B cell (primary cell): ENCODE measurements at regions not wholly inside any gene's neighbourhood (a gene's known extent, or its start where the extent isn't known, plus 50 kb on each side); places are given as distances from the start of the nearest gene placed in this dataset.

Source experiments
- ATAC-seq: fragments of 200-7000 bp; cut with Tn5 transposase; one replicate; pipeline ENCODE4 v1.10.0; 2021; ENCODE audit warnings: low read depth, mild to moderate bottlenecking, moderate number of reproducible peaks, moderate library complexity
- CTCF ChIA-PET: fragments of 350-600 bp; sonication (Branson Sonifier 250); formaldehyde crosslinking; loops from one replicate; lab custom pipeline; 2021; ENCODE audit warnings: antibody characterized with exemption, inconsistent platforms; lab: Charles Lee
- POLR2A ChIA-PET: fragments of 350-600 bp; sonication (Branson Sonifier 250); formaldehyde crosslinking; loops from one replicate; lab custom pipeline; 2021; ENCODE audit warnings: antibody characterized with exemption; lab: Charles Lee
- DNase-seq: peaks from one replicate; pipeline ENCODE4 v3.0.0; 2013
- H2AFZ ChIP-seq: 2 replicates; pipeline ENCODE4 v1.6.1; 2012; ENCODE audit warnings: mild to moderate bottlenecking, low read depth, low read length; ENCODE audit not compliant: insufficient read depth, poor library complexity, severe bottlenecking
- H3K27ac ChIP-seq, 2 donors: 1 replicate in 1 of 2; 2 replicates in 1 of 2; pipeline ENCODE4 v1.5.1; 2012 to 2013; ENCODE audit warnings: low read length in 2 of 2, mild to moderate bottlenecking in 2 of 2, moderate library complexity in 1 of 2
- H3K27me3 ChIP-seq, 4 experiments: fragments of 200-600 bp in 1 of 4; sonication (generic) in 1 of 4; replicated peaks in 1 of 4; 1 replicate in 2 of 4; 2 replicates in 2 of 4; pipeline versions ENCODE4 v1.6.1 to v1.7.0; 2013 to 2016; ENCODE audit warnings: low read length in 3 of 4, mild to moderate bottlenecking in 2 of 4, mixed read lengths in 1 of 4, moderate library complexity in 1 of 4; ENCODE audit not compliant: insufficient read depth in 4 of 4, control insufficient read depth in 3 of 4; ENCODE audit errors: control extremely low read depth in 1 of 4
- H3K36me3 ChIP-seq, 2 experiments: replicated peaks in 1 of 2; 1 replicate in 1 of 2; 2 replicates in 1 of 2; pipeline versions ENCODE4 v1.6.1 to v1.7.1; 2013; ENCODE audit warnings: low read length in 1 of 2; ENCODE audit not compliant: insufficient read depth in 2 of 2, control insufficient read depth in 1 of 2; ENCODE audit errors: control extremely low read depth in 1 of 2, extremely low read depth in 1 of 2
- H3K4me1 ChIP-seq, 2 donors: fragments of 200-600 bp in 1 of 2; sonication (generic) in 1 of 2; 1 replicate in 1 of 2; 2 replicates in 1 of 2; pipeline versions ENCODE4 v1.5.1 to v1.6.1; 2013 to 2017; ENCODE audit warnings: low read length in 2 of 2; ENCODE audit not compliant: control insufficient read depth in 2 of 2, insufficient read depth in 2 of 2
- H3K4me2 ChIP-seq: replicated peaks from 2 replicates; pipeline ENCODE3; 2012; ENCODE audit warnings: mild to moderate bottlenecking, low read depth, low read length; ENCODE audit not compliant: poor library complexity, severe bottlenecking
- H3K4me3 ChIP-seq, 5 experiments: fragments of 200-600 bp in 1 of 5; sonication (generic) in 1 of 5; 1 replicate in 3 of 5; 2 replicates in 2 of 5; pipeline versions ENCODE4 v1.5.1 to v1.7.0; 2011 to 2016; ENCODE audit warnings: low read length in 4 of 5, mild to moderate bottlenecking in 4 of 5, low read depth in 2 of 5, control low read depth in 1 of 5, moderate library complexity in 1 of 5; ENCODE audit not compliant: insufficient read depth in 1 of 5; ENCODE audit errors: control extremely low read depth in 1 of 5, extremely low read depth in 1 of 5
- H3K79me2 ChIP-seq: fragments of 200-600 bp; sonication (generic); one replicate; pipeline ENCODE4 v1.6.0; 2016; ENCODE audit warnings: low read length; ENCODE audit not compliant: control insufficient read depth, insufficient read depth
- H3K9ac ChIP-seq: fragments of 200-600 bp; sonication (generic); 2 replicates; pipeline ENCODE4 v1.6.1; 2017; ENCODE audit warnings: mild to moderate bottlenecking, low read length, moderate library complexity
- H3K9me3 ChIP-seq, 3 donors: one replicate each; pipeline versions ENCODE4 v1.6.1 to v1.7.1; 2013; ENCODE audit warnings: low read length in 2 of 3; ENCODE audit not compliant: control insufficient read depth in 2 of 3, insufficient read depth in 1 of 3; ENCODE audit errors: control extremely low read depth in 1 of 3
- H4K20me1 ChIP-seq: 2 replicates; pipeline ENCODE4 v1.6.0; 2012; ENCODE audit warnings: mild to moderate bottlenecking, low read length; ENCODE audit not compliant: insufficient read depth, control insufficient read depth, poor library complexity, severe bottlenecking
- H3K27ac Mint-ChIP-seq: one replicate; pipeline ENCODE4 v1.8.0; 2021; ENCODE audit warnings: mixed read lengths
- H3K27me3 Mint-ChIP-seq: one replicate; pipeline ENCODE4 v1.8.0; 2021; ENCODE audit warnings: mixed read lengths
- H3K4me1 Mint-ChIP-seq: one replicate; pipeline ENCODE4 v1.8.0; 2021; ENCODE audit warnings: mixed read lengths
- H3K4me3 Mint-ChIP-seq: one replicate; pipeline ENCODE4 v1.8.0; 2021; ENCODE audit warnings: mixed read lengths
- H3K9me3 Mint-ChIP-seq: one replicate; pipeline ENCODE4 v1.8.0; 2022; ENCODE audit warnings: mixed read lengths; ENCODE audit not compliant: insufficient read depth
- CTCF ChIP-seq: fragments of 200-600 bp; IDR thresholded peaks from one replicate; pipeline ENCODE4 v1.8.0; 2022; ENCODE audit warnings: antibody characterized with exemption, mild to moderate bottlenecking
- EZH2 ChIP-seq: IDR thresholded peaks from 2 replicates; pipeline ENCODE4 v1.6.1; 2012; ENCODE audit warnings: borderline replicate concordance, low read depth, mild to moderate bottlenecking, moderate library complexity, low read length; ENCODE audit not compliant: insufficient read depth, poor library complexity, severe bottlenecking
- whole genome bisulfite sequencing: methylation state at CpG from one replicate; pipeline ENCODE4 v1.1.5; 2013; ENCODE audit warnings: missing lambda C conversion rate; ENCODE audit not compliant: insufficient coverage; 5-methylcytosine and 5-hydroxymethylcytosine counted together
- intact Hi-C: fragments of 100-400 bp; cut with micrococcal nuclease; formaldehyde crosslinking; loops from one replicate; pipeline ENCODE4 v1.10.0; 2022

DNA sequence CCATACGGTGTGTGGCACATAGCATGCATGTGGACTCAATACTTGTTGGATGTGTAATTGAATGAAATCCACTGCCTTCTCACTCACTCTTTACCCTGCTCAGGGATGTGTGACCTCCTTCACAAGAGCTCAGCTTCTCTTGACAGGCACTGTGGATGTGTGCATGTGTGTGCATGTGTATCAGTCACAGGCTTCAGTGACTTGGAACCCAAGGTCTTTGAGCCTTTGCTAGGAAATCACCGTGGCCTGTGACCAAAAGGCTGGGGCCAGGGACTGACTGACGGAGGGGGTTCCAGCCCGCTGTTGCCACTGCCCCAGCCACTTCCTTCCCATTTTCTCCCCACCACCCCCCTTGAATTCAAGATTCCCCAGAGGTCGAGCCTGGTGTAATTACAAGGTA, 144.4 kb upstream of the POU3F1 start:
- POLR2A ChIA-PET = no interaction called here
- Histone ChIP-seq H4K20me1 (no peaks in the 10 kb centered on the region), H3K9me3 (no peaks in the 10 kb centered on the region), H3K4me3 (no peak overlapping the region), H3K36me3 (no peaks in the 10 kb centered on the region), H3K79me2 (no peaks in the 10 kb centered on the region), H3K27ac (no peak overlapping the region), H3K9ac (no peak overlapping the region), H2AFZ (peak overlapping the region; percentile 9), H3K4me1 (peaks cover 3 to 12% of the 10 kb centered on the region in 2 donors), H3K4me2 (no peak overlapping the region), H3K27me3 (peaks cover 0 to 8% (median 4%) of the 10 kb centered on the region in 4 experiments)
- DNase-seq = peak; percentile 35
- no peak for TF ChIP-seq CTCF
- no peak for TF ChIP-seq EZH2
- Mint-ChIP-seq H3K4me3 (no peak overlapping the region), H3K9me3 (peaks cover 4% of the 10 kb centered on the region), H3K4me1 (peaks cover 15% of the 10 kb centered on the region), H3K27ac (no peak overlapping the region), H3K27me3 (peaks cover 15% of the 10 kb centered on the region)
- CTCF ChIA-PET = no interaction called here
- ATAC-seq = no peak
- intact Hi-C loops = no loop called here
- WGBS = 0% methylated on average over 4 of the region's 5 CpGs

GRCh38 chr1:38187552-38187951, 141.0 kb upstream of the POU3F1 start:
- POLR2A ChIA-PET = no interaction called here
- Histone ChIP-seq H3K9ac (no peak overlapping the region), H3K36me3 (no peaks in the 10 kb centered on the region), H3K79me2 (no peaks in the 10 kb centered on the region), H3K9me3 (no peaks in the 10 kb centered on the region), H4K20me1 (no peaks in the 10 kb centered on the region), H3K4me1 (peaks cover 3 to 12% of the 10 kb centered on the region in 2 donors), H2AFZ (no peak overlapping the region), H3K4me3 (no peak overlapping the region), H3K27ac (no peak overlapping the region), H3K27me3 (peaks cover 0 to 9% (median 2%) of the 10 kb centered on the region in 4 experiments), H3K4me2 (no peak overlapping the region)
- DNase-seq = no peak
- ATAC-seq = no peak
- intact Hi-C loops = no loop called here
- CTCF ChIA-PET = no interaction called here
- Mint-ChIP-seq H3K27ac (no peak overlapping the region), H3K4me1 (peaks cover 15% of the 10 kb centered on the region), H3K9me3 (peaks cover 4% of the 10 kb centered on the region), H3K4me3 (no peak overlapping the region), H3K27me3 (peaks cover 16% of the 10 kb centered on the region)
- 100% methylated on average over 4 of the region's 9 CpGs for WGBS
- TF ChIP-seq EZH2 = no peak
- TF ChIP-seq CTCF = no peak
